GM12873 (cell line): ENCODE measurements at regions not wholly inside any gene's neighbourhood (a gene's known extent, or its start where the extent isn't known, plus 50 kb on each side); places are given as distances from the start of the nearest gene placed in this dataset.

Experiments
- TF ChIP-seq, protein P1 (sequence below): IDR thresholded peaks from 2 replicates; pipeline ENCODE4 v1.5.1; 2012; ENCODE audit warnings: low read depth, mild to moderate bottlenecking, moderate library complexity, low read length, control low read depth; ENCODE audit not compliant: insufficient read depth; ENCODE audit errors: missing control alignments

DNA sequence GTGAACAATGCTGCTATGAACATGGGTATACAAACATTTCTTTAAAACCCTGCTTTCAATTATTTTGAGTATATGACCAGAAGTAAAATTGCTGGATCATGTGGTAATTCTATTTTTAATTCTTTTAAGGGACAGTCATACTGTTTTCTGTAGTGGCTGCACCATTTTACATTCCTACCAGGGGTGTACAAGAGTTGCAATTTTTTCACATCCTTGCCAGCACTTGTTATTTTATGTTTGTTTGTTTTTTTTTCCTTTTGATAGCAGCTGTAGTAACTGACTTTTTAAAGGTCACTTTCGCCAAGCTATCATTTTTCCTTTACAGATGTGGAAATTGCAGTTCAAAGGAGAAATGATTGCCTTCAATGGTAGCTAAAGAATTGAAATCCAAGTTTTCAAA is 99.5 kb downstream of the GPR85 start:
- TF ChIP-seq, protein P1, sequence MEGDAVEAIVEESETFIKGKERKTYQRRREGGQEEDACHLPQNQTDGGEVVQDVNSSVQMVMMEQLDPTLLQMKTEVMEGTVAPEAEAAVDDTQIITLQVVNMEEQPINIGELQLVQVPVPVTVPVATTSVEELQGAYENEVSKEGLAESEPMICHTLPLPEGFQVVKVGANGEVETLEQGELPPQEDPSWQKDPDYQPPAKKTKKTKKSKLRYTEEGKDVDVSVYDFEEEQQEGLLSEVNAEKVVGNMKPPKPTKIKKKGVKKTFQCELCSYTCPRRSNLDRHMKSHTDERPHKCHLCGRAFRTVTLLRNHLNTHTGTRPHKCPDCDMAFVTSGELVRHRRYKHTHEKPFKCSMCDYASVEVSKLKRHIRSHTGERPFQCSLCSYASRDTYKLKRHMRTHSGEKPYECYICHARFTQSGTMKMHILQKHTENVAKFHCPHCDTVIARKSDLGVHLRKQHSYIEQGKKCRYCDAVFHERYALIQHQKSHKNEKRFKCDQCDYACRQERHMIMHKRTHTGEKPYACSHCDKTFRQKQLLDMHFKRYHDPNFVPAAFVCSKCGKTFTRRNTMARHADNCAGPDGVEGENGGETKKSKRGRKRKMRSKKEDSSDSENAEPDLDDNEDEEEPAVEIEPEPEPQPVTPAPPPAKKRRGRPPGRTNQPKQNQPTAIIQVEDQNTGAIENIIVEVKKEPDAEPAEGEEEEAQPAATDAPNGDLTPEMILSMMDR, result no peak

DNA sequence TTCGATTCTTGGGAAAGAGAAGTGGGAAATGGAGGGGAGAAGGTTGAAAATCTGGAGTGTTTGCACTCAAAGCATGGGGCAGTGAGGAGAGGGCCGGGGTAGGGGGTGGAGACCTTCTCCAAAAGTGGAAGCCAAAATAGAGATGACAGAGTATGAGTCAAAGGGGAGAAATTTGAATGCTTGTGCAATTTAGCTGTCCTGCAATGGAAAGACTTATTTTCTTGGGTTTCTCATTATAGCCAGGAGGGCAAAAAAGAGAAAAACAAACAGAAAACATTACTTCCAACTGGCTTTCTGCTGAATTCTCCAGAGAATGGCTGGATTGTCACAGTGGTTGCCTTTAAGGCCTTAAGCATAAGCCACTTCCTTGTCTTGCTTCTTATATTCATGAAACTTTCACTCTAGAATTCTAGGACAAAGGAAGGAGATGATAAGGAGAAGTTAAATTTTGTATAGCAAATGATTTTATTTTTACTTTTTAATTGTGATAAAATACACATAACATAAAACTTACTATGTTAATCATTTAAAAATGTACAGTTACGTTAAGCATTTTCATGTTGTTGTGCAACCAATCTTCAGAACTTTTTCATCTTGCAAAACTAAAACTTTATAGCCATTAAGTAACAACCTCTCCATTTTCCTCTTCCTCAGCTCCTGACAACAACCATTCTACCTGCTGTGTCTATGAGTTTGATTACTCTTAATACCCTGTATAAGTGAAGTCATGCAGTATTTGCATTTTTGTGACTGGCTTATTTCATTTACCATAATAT is 100.2 kb downstream of the GPR85 start:
- TF ChIP-seq, protein P1, result no peak

DNA sequence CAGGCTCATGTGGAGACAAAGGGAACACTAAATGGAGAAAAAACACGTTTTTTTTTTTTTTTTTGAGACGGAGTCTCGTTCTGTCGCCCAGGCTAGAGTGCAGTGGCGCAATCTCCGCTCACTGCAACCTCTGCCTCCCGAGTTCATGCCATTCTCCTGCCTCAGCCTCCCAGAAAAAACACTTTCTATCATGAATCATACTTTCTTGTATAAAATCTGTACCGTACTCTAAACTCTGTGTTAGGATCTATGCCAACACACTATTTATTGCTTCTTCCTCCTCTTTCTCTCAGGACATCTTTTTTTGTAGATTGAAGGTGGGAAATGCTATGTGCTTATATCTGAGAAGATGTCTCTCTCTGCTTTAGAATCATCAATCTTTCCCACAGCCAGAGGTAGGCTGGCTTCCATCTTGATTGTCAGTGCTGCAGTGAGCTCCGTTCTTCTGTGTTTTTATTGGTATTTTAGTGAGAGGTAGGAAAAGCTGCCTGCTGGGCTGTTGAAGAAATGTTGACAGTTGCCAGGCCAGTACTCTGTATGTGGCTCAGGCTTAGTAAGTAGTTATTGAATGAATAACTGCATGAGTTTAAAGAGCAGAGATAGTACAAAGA is 101.1 kb downstream of the GPR85 start:
- TF ChIP-seq, protein P1, result no peak

DNA sequence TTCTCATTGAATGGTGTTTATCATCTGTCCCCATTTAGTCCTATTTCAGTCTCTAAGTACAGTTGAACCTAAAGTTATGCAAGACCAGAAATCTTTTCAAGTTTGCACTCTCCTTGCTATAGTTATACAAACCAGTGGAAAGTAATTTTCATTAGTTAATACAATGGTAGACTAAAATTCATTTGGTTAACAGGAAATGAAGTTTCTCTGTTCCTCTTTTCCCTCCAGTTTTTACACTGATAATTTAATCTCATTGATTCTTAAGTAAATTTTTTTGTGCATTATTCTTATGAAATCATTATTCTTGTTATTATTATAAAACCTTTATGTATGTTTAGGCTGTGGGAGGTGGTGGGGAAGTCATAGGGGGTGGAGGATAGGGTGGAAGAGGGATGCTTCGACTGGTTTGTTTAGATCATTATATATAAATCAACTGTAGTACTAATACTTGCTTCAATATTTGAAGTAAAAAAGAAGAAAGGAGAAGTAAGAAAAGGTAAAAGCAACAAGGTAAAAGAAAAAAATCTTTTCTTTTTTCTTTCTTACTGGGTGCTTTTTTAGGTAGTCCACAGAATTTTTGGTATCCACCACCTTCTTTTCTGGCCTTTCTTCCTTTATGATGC is 104.1 kb downstream of the GPR85 start:
- TF ChIP-seq, protein P1, result no peak

DNA sequence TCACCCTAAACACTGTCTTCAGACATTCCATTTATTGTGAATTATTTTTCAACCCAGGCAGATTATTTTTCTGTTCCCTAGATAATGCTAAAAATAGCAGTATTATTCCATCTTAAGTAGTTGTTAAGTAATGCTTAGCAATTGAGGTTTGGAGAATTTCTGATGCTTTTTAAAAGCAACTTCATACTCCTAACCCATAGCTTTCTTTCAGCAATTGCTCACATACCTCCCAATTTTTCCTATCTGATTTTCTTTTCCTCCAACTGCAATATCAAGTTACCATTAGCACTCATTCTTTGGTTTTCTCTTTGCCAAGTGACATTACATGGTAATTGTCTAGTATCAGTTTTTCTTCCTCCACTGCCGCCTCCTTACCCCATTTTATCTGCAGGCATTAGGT is 104.7 kb downstream of the GPR85 start:
- TF ChIP-seq, protein P1, result no peak

DNA sequence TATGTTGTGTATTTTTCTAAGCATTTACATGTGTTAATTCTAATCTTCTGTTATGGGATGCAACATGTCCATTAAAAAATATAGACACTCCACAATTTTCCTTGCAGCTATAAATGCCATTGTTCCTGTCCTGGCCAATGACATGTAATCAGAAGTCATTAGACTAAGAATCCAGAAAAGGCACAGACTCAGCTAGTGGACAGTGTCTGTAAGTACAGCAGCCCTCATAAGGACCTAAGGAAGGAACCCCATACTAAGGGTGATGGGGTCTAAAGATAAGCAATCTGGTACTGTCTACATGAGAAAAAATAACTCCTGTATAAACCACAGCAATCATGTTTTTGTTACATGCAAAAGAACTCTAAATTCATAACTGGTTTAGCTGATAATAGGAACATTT is 115.9 kb downstream of the GPR85 start:
- TF ChIP-seq, protein P1, result peak; percentile 40

DNA sequence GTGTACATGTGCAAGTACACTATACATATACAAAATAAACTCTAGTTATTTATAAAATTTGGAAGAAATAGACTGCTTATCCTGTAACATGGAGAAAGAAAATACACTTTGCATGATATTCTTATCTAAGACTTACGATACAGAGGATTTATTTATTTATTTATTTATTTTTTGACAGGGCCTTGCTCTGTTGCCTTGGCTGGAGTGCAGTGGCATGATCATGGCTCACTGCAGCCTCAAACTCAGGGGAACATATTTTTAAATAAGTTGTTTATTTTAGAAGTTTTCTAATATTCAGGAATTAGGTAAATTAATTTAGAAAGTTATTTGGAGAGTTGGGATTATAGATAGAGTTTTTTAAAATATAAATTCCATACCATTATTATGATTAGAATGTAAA is 116.7 kb downstream of the GPR85 start:
- TF ChIP-seq, protein P1, result no peak
